Upper lobe of right lung (tissue), 1 donor: ENCODE measurements at regions not wholly inside any gene's neighbourhood (a gene's known extent, or its start where the extent isn't known, plus 50 kb on each side); places are given as distances from the start of the nearest gene placed in this dataset.

Source experiments
- ATAC-seq: fragments of 200-7000 bp; cut with Tn5 transposase; one replicate; pipeline ENCODE4 v1.9.1; 2020; ENCODE audit warnings: mild to moderate bottlenecking, moderate library complexity
- DNase-seq: peaks from one replicate; pipeline ENCODE4 v3.0.0-alpha.2; 2020
- H3K27ac ChIP-seq: fragments of 200-600 bp; one replicate; pipeline ENCODE4 v1.8.0; 2022
- H3K27me3 ChIP-seq: fragments of 200-600 bp; one replicate; pipeline ENCODE4 v1.8.0; 2022; ENCODE audit warnings: mild to moderate bottlenecking
- H3K36me3 ChIP-seq: fragments of 200-600 bp; one replicate; pipeline ENCODE4 v1.8.0; 2022
- H3K4me1 ChIP-seq: fragments of 200-600 bp; one replicate; pipeline ENCODE4 v1.8.0; 2022
- H3K4me3 ChIP-seq: fragments of 200-600 bp; one replicate; pipeline ENCODE4 v1.8.0; 2022; ENCODE audit warnings: mild to moderate bottlenecking
- H3K9me3 ChIP-seq: fragments of 200-600 bp; one replicate; pipeline ENCODE4 v1.8.0; 2022
- intact Hi-C: fragments of 100-400 bp; cut with DNase I; formaldehyde crosslinking; loops from one replicate; pipeline ENCODE4 v1.11.0; 2022
- TF ChIP-seq, protein P1 (sequence below): fragments of 200-600 bp; IDR thresholded peaks from one replicate; pipeline ENCODE4 v1.8.0; 2022; ENCODE audit warnings: antibody characterized with exemption
- donor health status: DM: no; HTN: yes; CAD: no; lungs with severe emphysema.

DNA sequence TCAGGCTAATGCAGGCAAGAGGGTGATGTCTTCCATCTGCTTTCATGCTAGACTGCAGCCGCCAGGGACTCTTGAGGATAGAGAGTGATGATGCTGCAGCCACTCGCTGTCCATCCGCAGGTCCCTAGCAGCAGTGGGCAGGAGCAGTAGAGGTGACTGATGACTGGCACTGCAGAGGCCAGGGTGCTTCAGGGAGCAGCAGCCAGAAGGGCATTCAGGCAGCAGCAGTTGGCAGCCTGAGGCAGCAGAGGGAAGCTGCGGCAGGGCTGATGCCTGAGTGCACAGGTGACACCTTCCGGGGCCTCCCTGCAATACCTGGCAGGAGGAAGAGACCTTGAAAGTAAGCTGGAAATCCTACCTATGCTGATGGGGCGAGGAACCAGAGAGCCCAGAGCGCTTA is 214.2 kb downstream of the ICOS start:
- Histone ChIP-seq H3K36me3 (no peaks in the 10 kb centered on the region), H3K27ac (no peak overlapping the region), H3K4me1 (peaks cover 12% of the 10 kb centered on the region), H3K9me3 (no peaks in the 10 kb centered on the region), H3K27me3 (no peaks in the 10 kb centered on the region), H3K4me3 (no peak overlapping the region)
- DNase-seq (no peak), ATAC-seq (no peak)
- intact Hi-C loops = no loop called here
- TF ChIP-seq, protein P1, sequence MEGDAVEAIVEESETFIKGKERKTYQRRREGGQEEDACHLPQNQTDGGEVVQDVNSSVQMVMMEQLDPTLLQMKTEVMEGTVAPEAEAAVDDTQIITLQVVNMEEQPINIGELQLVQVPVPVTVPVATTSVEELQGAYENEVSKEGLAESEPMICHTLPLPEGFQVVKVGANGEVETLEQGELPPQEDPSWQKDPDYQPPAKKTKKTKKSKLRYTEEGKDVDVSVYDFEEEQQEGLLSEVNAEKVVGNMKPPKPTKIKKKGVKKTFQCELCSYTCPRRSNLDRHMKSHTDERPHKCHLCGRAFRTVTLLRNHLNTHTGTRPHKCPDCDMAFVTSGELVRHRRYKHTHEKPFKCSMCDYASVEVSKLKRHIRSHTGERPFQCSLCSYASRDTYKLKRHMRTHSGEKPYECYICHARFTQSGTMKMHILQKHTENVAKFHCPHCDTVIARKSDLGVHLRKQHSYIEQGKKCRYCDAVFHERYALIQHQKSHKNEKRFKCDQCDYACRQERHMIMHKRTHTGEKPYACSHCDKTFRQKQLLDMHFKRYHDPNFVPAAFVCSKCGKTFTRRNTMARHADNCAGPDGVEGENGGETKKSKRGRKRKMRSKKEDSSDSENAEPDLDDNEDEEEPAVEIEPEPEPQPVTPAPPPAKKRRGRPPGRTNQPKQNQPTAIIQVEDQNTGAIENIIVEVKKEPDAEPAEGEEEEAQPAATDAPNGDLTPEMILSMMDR = no peak

- H3K9me3 ChIP-seq = no peaks in the 10 kb centered on the region
- DNase-seq = no peak
- no peaks in the 10 kb centered on the region for H3K27me3 ChIP-seq
- intact Hi-C loops = no loop called here
- no peaks in the 10 kb centered on the region for H3K36me3 ChIP-seq
- H3K4me3 ChIP-seq = no peak overlapping the region
- no peak for ATAC-seq
- H3K27ac ChIP-seq = no peak overlapping the region
- TF ChIP-seq, protein P1 = no peak
- H3K4me1 ChIP-seq = peaks cover 8% of the 10 kb centered on the region
These were observed 216.1 kb downstream of the ICOS start for GRCh38 chr2:204152616-204153015.

DNA sequence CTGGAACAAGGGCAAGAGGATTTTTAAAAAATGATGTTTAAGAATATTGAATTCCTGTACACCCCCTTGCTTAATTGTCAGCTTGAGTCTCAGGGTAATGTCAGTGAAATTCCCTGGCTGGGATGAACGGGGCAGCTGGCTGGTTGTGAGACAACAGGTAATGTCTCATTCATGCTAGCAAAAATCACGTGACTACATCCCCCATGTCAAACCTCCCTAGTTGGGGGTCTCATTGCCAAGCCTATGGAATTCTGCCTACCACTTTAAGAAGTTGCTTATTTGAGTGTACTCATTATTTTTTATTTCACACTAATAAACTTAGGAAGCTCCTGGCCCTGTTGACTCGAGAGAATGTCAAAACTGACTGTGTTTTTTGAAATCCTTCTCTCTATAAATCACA is 218.3 kb downstream of the ICOS start:
- H3K4me1 ChIP-seq = peaks cover 8% of the 10 kb centered on the region
- no peak for DNase-seq
- H3K4me3 ChIP-seq = no peak overlapping the region
- no peak for ATAC-seq
- no peaks in the 10 kb centered on the region for H3K27me3 ChIP-seq
- no peaks in the 10 kb centered on the region for H3K9me3 ChIP-seq
- intact Hi-C loops = no loop called here
- TF ChIP-seq, protein P1 = no peak
- H3K36me3 ChIP-seq = no peaks in the 10 kb centered on the region
- H3K27ac ChIP-seq = no peak overlapping the region

- Histone ChIP-seq H3K4me3 (no peak overlapping the region), H3K36me3 (no peaks in the 10 kb centered on the region), H3K27ac (no peak overlapping the region), H3K9me3 (no peaks in the 10 kb centered on the region), H3K27me3 (no peaks in the 10 kb centered on the region), H3K4me1 (peaks cover 8% of the 10 kb centered on the region)
- intact Hi-C loops = no loop called here
- TF ChIP-seq, protein P1 = no peak
- DNase-seq = no peak
- no peak for ATAC-seq
These were observed 219.9 kb downstream of the ICOS start for GRCh38 chr2:204156456-204156855.

DNA sequence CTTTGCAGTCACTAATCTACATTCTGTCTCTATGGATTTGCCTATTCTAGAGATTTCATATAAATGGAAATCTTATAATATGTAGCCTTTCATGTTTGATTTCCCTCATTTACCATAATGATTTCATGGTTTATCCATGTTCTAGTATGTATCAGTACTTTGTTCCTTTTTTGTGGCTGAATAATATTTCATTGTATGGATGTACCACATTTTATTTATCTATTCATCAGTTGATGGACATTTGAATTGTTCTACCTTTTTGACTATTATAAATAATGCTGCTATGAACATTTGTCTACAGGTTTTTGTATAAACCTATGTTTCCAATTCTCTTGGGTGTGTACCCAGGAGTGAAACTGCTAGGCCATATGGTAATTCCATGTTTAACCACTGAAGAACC is 221.1 kb downstream of the ICOS start:
- ATAC-seq (no peak), DNase-seq (no peak)
- H3K27ac ChIP-seq = no peak overlapping the region
- H3K36me3 ChIP-seq = no peaks in the 10 kb centered on the region
- H3K4me1 ChIP-seq = peaks cover 4% of the 10 kb centered on the region
- intact Hi-C loops = no loop called here
- H3K4me3 ChIP-seq = no peak overlapping the region
- H3K27me3 ChIP-seq = no peaks in the 10 kb centered on the region
- TF ChIP-seq, protein P1 = no peak
- no peaks in the 10 kb centered on the region for H3K9me3 ChIP-seq

DNA sequence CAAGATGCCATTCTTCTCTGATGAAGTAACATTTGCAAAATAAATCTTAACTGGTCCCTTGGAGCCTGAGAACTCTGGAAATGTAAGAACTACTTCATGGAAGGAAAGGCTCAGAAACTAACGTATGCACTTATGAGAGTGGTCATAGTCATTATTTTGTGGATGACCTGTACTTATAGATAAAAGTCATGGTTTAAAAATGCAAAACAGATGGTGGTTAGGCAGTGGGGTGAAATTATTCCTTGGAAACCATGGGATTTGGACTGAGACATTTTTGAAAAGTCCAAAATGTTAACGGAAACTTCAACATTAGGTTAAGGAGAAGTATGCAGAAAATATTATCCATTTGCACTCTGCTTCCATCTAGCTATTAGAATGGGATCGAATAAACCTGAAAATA is 223.0 kb downstream of the ICOS start:
- H3K4me3 ChIP-seq = no peak overlapping the region
- no peak overlapping the region for H3K27ac ChIP-seq
- TF ChIP-seq, protein P1 = no peak
- ATAC-seq = no peak
- intact Hi-C loops = no loop called here
- no peaks in the 10 kb centered on the region for H3K36me3 ChIP-seq
- H3K27me3 ChIP-seq = no peaks in the 10 kb centered on the region
- no peaks in the 10 kb centered on the region for H3K4me1 ChIP-seq
- DNase-seq = no peak
- no peaks in the 10 kb centered on the region for H3K9me3 ChIP-seq
